Esophagus squamous epithelium (tissue), 5 donors: ENCODE measurements at regions not wholly inside any gene's neighbourhood (a gene's known extent, or its start where the extent isn't known, plus 50 kb on each side); places are given as distances from the start of the nearest gene placed in this dataset.

ENCODE experiments used
- DNase-seq: peaks from one replicate; lab custom pipeline; 2025; lab: John Stamatoyannopoulos, UW
- H3K27ac ChIP-seq, 4 donors: fragments of 200-600 bp; sonication (generic); one replicate each; pipeline ENCODE4 v1.5.1; 2016 to 2019; ENCODE audit warnings: mild to moderate bottlenecking in 1 of 4
- H3K27me3 ChIP-seq, 4 donors: fragments of 200-600 bp; sonication (generic); 1 replicate in 3 of 4; 2 replicates in 1 of 4; pipeline versions ENCODE4 v1.5.1 to v1.6.0; 2017 to 2021; ENCODE audit warnings: antibody characterized with exemption in 1 of 4
- H3K36me3 ChIP-seq, 3 donors: fragments of 200-600 bp; sonication (generic); one replicate each; pipeline ENCODE4 v1.5.1; 2016 to 2019
- H3K4me1 ChIP-seq, 3 donors: fragments of 200-600 bp; sonication (generic); one replicate each; pipeline ENCODE4 v1.5.1; 2017 to 2019
- H3K4me3 ChIP-seq, 4 donors: fragments of 200-600 bp; sonication (generic); 1 replicate in 3 of 4; 2 replicates in 1 of 4; pipeline ENCODE4 v1.5.1; 2016 to 2019; ENCODE audit warnings: mild to moderate bottlenecking in 2 of 4, moderate library complexity in 1 of 4
- H3K9me3 ChIP-seq, 3 donors: fragments of 200-600 bp; sonication (generic); one replicate each; pipeline ENCODE4 v1.5.1; 2016 to 2019
- CTCF ChIP-seq, 6 experiments: fragments of 450-650 bp in 4 of 6; fragments of 200-600 bp in 2 of 6; sonication (generic) in 2 of 6; IDR thresholded peaks; one replicate each; pipeline ENCODE4 v1.5.1; 2016 to 2019; ENCODE audit warnings: antibody characterized with exemption in 6 of 6, mild to moderate bottlenecking in 4 of 6, moderate library complexity in 4 of 6
- POLR2A ChIP-seq, 4 donors: fragments of 450-650 bp; IDR thresholded peaks; one replicate each; pipeline ENCODE4 v1.6.1; 2017; ENCODE audit warnings: antibody characterized with exemption in 4 of 4, mild to moderate bottlenecking in 4 of 4, moderate library complexity in 3 of 4
- WGBS, 2 donors: methylation state at CpG; one replicate each; pipeline ENCODE4 v1.1.5; 2018; 5-methylcytosine and 5-hydroxymethylcytosine counted together
- intact Hi-C: fragments of 100-400 bp; cut with DNase I; formaldehyde crosslinking; loops from one replicate; pipeline ENCODE4 v1.15.0; 2022
- donor health status: DM: yes; HTN: yes; CAD: no.

- intact Hi-C loops, result no loop called here
- TF ChIP-seq CTCF (IDR thresholded peaks at IDR 0.05) (no peak), POLR2A (IDR thresholded peaks at IDR 0.05) (no peak)
- no peak for DNase-seq
- Histone ChIP-seq H3K27me3 (no peaks in the 10 kb centered on the region), H3K27ac (no peak overlapping the region), H3K4me3 (no peak overlapping the region), H3K9me3 (peaks cover 0 to 18% (median 0%) of the 10 kb centered on the region in 3 donors), H3K36me3 (no peaks in the 10 kb centered on the region), H3K4me1 (no peaks in the 10 kb centered on the region)
- WGBS, 2 donors, result 75 to 82% methylated on average over 1 of the region's 1 CpG
Measured at GRCh38 chr16:17598968-17599367, 128.2 kb upstream of the XYLT1 start.

- Histone ChIP-seq H3K4me3 (no peak overlapping the region), H3K36me3 (no peaks in the 10 kb centered on the region), H3K9me3 (no peaks in the 10 kb centered on the region), H3K4me1 (peaks cover 0 to 5% (median 2%) of the 10 kb centered on the region in 3 donors), H3K27me3 (no peaks in the 10 kb centered on the region), H3K27ac (no peak overlapping the region)
- TF ChIP-seq CTCF (IDR thresholded peaks at IDR 0.05) (no peak), POLR2A (IDR thresholded peaks at IDR 0.05) (no peak)
- no peak for DNase-seq
- WGBS, 2 donors, result 59 to 63% methylated on average over 12 of the region's 12 CpGs
- intact Hi-C loops, result no loop called here
Measured at GRCh38 chr16:17591655-17592405, 121.1 kb upstream of the XYLT1 start.

- H3K4me3 ChIP-seq, result no peak overlapping the region
- WGBS, 2 donors, result 62 to 69% methylated on average over 9 of the region's 9 CpGs
- H3K27ac ChIP-seq, result no peak overlapping the region
- H3K4me1 ChIP-seq, result peaks cover 0 to 5% (median 2%) of the 10 kb centered on the region in 3 donors
- intact Hi-C loops, result no loop called here
- H3K27me3 ChIP-seq, result no peaks in the 10 kb centered on the region
- TF ChIP-seq POLR2A (IDR thresholded peaks at IDR 0.05), result no peak
- TF ChIP-seq CTCF (IDR thresholded peaks at IDR 0.05), result no peak
- no peaks in the 10 kb centered on the region for H3K9me3 ChIP-seq
- no peak for DNase-seq
- H3K36me3 ChIP-seq, result no peaks in the 10 kb centered on the region
Measured at GRCh38 chr16:17590711-17591654, 120.2 kb upstream of the XYLT1 start.

- Histone ChIP-seq H3K27me3 (no peaks in the 10 kb centered on the region), H3K9me3 (no peaks in the 10 kb centered on the region), H3K36me3 (no peaks in the 10 kb centered on the region), H3K4me3 (no peak overlapping the region), H3K4me1 (peaks cover 0 to 5% (median 2%) of the 10 kb centered on the region in 3 donors), H3K27ac (no peak overlapping the region)
- TF ChIP-seq CTCF (IDR thresholded peaks at IDR 0.05), result no peak
- TF ChIP-seq POLR2A (IDR thresholded peaks at IDR 0.05), result no peak
- WGBS, 2 donors, result 83 to 88% methylated on average over 4 of the region's 4 CpGs
- intact Hi-C loops, result no loop called here
- no peak for DNase-seq
Measured at GRCh38 chr16:17589898-17590297, 119.1 kb upstream of the XYLT1 start.
